ENCODE measurements at regions not wholly inside any gene's neighbourhood (a gene's known extent, or its start where the extent isn't known, plus 50 kb on each side); places are given as distances from the start of the nearest gene placed in this dataset.

- no peak for TF ChIP-seq CTCF (IDR thresholded peaks at IDR 0.05; ENCODE audit: poor library complexity, severe bottlenecking)
- peak; percentile 86 for ATAC-seq (ENCODE audit: low read depth)
Measured at GRCh38 chr6:10201606-10202510, 213.0 kb downstream of the TFAP2A start.

GRCh38 chr6:10196090-10196489 is 218.8 kb downstream of the TFAP2A start:
- H3K27ac ChIP-seq (ENCODE audit: poor library complexity, severe bottlenecking), result no peak overlapping the region
- DNase-seq (ENCODE audit: low spot score) (no peak), ATAC-seq (ENCODE audit: low read depth) (no peak)
- H3K27me3 ChIP-seq (ENCODE audit: insufficient read depth, poor library complexity, severe bottlenecking), result no peaks in the 10 kb centered on the region
- no peaks in the 10 kb centered on the region for H3K9me3 ChIP-seq (ENCODE audit: severe bottlenecking)
- H3K4me1 ChIP-seq (ENCODE audit: insufficient read depth, poor library complexity, severe bottlenecking), result peaks cover 4% of the 10 kb centered on the region
- TF ChIP-seq CTCF (IDR thresholded peaks at IDR 0.05; ENCODE audit: poor library complexity, severe bottlenecking), result no peak
- no peak overlapping the region for H3K4me3 ChIP-seq (ENCODE audit: severe bottlenecking)
- H3K36me3 ChIP-seq (ENCODE audit: low read depth), result no peaks in the 10 kb centered on the region

More at GRCh38 chr6:10201606-10202510, 213.0 kb downstream of the TFAP2A start:
- Histone ChIP-seq H3K4me1 (ENCODE audit: insufficient read depth, poor library complexity, severe bottlenecking) (peaks cover 7% of the 10 kb centered on the region), H3K4me3 (ENCODE audit: severe bottlenecking) (no peak overlapping the region), H3K9me3 (ENCODE audit: severe bottlenecking) (no peaks in the 10 kb centered on the region), H3K27me3 (ENCODE audit: insufficient read depth, poor library complexity, severe bottlenecking) (no peaks in the 10 kb centered on the region), H3K36me3 (ENCODE audit: low read depth) (no peaks in the 10 kb centered on the region), H3K27ac (ENCODE audit: poor library complexity, severe bottlenecking) (peak overlapping the region; percentile 21)
- DNase-seq (ENCODE audit: low spot score), result no peak

- DNase-seq (ENCODE audit: low spot score), result no peak
- Histone ChIP-seq H3K4me3 (ENCODE audit: severe bottlenecking) (no peak overlapping the region), H3K27me3 (ENCODE audit: insufficient read depth, poor library complexity, severe bottlenecking) (no peaks in the 10 kb centered on the region), H3K4me1 (ENCODE audit: insufficient read depth, poor library complexity, severe bottlenecking) (peaks cover 4% of the 10 kb centered on the region), H3K27ac (ENCODE audit: poor library complexity, severe bottlenecking) (peak overlapping the region; percentile 42), H3K9me3 (ENCODE audit: severe bottlenecking) (no peaks in the 10 kb centered on the region), H3K36me3 (ENCODE audit: low read depth) (no peaks in the 10 kb centered on the region)
- peak; percentile 89 for ATAC-seq (ENCODE audit: low read depth)
- no peak for TF ChIP-seq CTCF (IDR thresholded peaks at IDR 0.05; ENCODE audit: poor library complexity, severe bottlenecking)
Measured at GRCh38 chr6:10194816-10195672, 219.8 kb downstream of the TFAP2A start.

- Histone ChIP-seq H3K27ac (ENCODE audit: poor library complexity, severe bottlenecking) (no peak overlapping the region), H3K4me3 (ENCODE audit: severe bottlenecking) (no peak overlapping the region), H3K36me3 (ENCODE audit: low read depth) (no peaks in the 10 kb centered on the region), H3K27me3 (ENCODE audit: insufficient read depth, poor library complexity, severe bottlenecking) (no peaks in the 10 kb centered on the region), H3K9me3 (ENCODE audit: severe bottlenecking) (no peaks in the 10 kb centered on the region), H3K4me1 (ENCODE audit: insufficient read depth, poor library complexity, severe bottlenecking) (peaks cover 4% of the 10 kb centered on the region)
- ATAC-seq (ENCODE audit: low read depth), result no peak
- DNase-seq (ENCODE audit: low spot score), result no peak
- TF ChIP-seq CTCF (IDR thresholded peaks at IDR 0.05; ENCODE audit: poor library complexity, severe bottlenecking), result no peak
Measured at GRCh38 chr6:10193321-10193720, 221.6 kb downstream of the TFAP2A start.
